ENCODE measurements at regions not wholly inside any gene's neighbourhood (a gene's known extent, or its start where the extent isn't known, plus 50 kb on each side); places are given as distances from the start of the nearest gene placed in this dataset.

- intact Hi-C loops (cut with DNase I): no loop called here
- DNase-seq (no peak), ATAC-seq (no peak)
- H3K4me1 ChIP-seq: no peaks in the 10 kb centered on the region
- H3K4me3 ChIP-seq: no peak overlapping the region
- H3K36me3 ChIP-seq: no peaks in the 10 kb centered on the region
- H3K27me3 ChIP-seq: no peaks in the 10 kb centered on the region
- H3K9me3 ChIP-seq: no peaks in the 10 kb centered on the region
- H3K27ac ChIP-seq: no peak overlapping the region
- no peak for TF ChIP-seq CTCF (IDR thresholded peaks at IDR 0.05)
Observed at GRCh38 chr6:164121527-164121926, 707.0 kb downstream of the QKI start.

- Histone ChIP-seq H3K9me3 (no peaks in the 10 kb centered on the region), H3K4me3 (no peak overlapping the region), H3K27ac (no peak overlapping the region), H3K4me1 (no peaks in the 10 kb centered on the region), H3K36me3 (no peaks in the 10 kb centered on the region), H3K27me3 (no peaks in the 10 kb centered on the region)
- intact Hi-C loops (cut with DNase I): no loop called here
- ATAC-seq: no peak
- TF ChIP-seq CTCF (IDR thresholded peaks at IDR 0.05): no peak
- DNase-seq: no peak
Observed at GRCh38 chr6:164114651-164115050, 700.1 kb downstream of the QKI start.

GRCh38 chr6:164114051-164114450, 699.5 kb downstream of the QKI start:
- Histone ChIP-seq H3K27ac (no peak overlapping the region), H3K9me3 (no peaks in the 10 kb centered on the region), H3K4me1 (no peaks in the 10 kb centered on the region), H3K27me3 (no peaks in the 10 kb centered on the region), H3K4me3 (no peak overlapping the region), H3K36me3 (no peaks in the 10 kb centered on the region)
- intact Hi-C loops (cut with DNase I): no loop called here
- no peak for TF ChIP-seq CTCF (IDR thresholded peaks at IDR 0.05)
- no peak for DNase-seq
- ATAC-seq: no peak

- no peak overlapping the region for H3K27ac ChIP-seq
- H3K9me3 ChIP-seq: no peaks in the 10 kb centered on the region
- no peaks in the 10 kb centered on the region for H3K36me3 ChIP-seq
- DNase-seq (no peak), ATAC-seq (no peak)
- no peaks in the 10 kb centered on the region for H3K27me3 ChIP-seq
- no peak overlapping the region for H3K4me3 ChIP-seq
- TF ChIP-seq CTCF (IDR thresholded peaks at IDR 0.05): no peak
- H3K4me1 ChIP-seq: no peaks in the 10 kb centered on the region
- intact Hi-C loops (cut with DNase I): no loop called here
Observed at GRCh38 chr6:164113637-164114036, 699.1 kb downstream of the QKI start.

- peak; percentile 50 for ATAC-seq
- H3K27ac ChIP-seq: peak overlapping the region; percentile 51
- H3K27me3 ChIP-seq: no peaks in the 10 kb centered on the region
- peak; percentile 52 for TF ChIP-seq CTCF (IDR thresholded peaks at IDR 0.05)
- no peaks in the 10 kb centered on the region for H3K9me3 ChIP-seq
- H3K4me1 ChIP-seq: peaks cover 8% of the 10 kb centered on the region
- intact Hi-C loops (cut with DNase I): no loop called here
- no peak for DNase-seq
- H3K36me3 ChIP-seq: no peaks in the 10 kb centered on the region
- no peak overlapping the region for H3K4me3 ChIP-seq
Observed at GRCh38 chr6:164109770-164110140, 695.2 kb downstream of the QKI start.
